NCI-H2196 (cell line): ENCODE measurements at regions not wholly inside any gene's neighbourhood (a gene's known extent, or its start where the extent isn't known, plus 50 kb on each side); places are given as distances from the start of the nearest gene placed in this dataset.
"Not testable (repeated sequence)": the region's sequence is repeated elsewhere in the genome, so short reads cannot be mapped to it uniquely, and the experiment has no call there.

Experiments
- DNase-seq: peaks from one replicate; lab custom pipeline; 2025; ENCODE audit not compliant: unreplicated experiment; lab: John Stamatoyannopoulos, UW

DNA sequence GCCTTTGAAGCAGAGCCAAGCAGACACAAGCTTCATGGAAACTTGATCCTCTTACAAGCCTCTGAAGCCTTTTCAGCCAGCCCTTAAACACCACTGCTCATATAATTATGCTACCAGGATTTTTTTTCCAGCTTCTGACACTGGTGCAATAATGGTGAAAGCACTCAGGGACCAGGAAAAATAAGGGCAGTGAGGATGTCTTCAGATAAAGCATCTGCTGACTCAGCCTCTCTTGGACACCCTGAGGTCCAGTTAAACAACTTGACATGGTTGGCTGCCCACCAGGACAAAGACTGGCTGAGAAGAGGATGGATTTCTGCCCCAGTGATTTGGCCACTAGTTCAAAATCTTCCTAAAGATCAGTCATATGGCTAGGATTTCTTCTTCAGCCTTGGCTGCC, 124.2 kb upstream of the N4BP1 start:
- no peak for DNase-seq

GRCh38 chr16:48704710-48705109, 94.7 kb upstream of the N4BP1 start:
- DNase-seq = no peak

- DNase-seq = peak; percentile 33
Observed at GRCh38 chr16:48687421-48688038, 77.5 kb upstream of the N4BP1 start.

DNA sequence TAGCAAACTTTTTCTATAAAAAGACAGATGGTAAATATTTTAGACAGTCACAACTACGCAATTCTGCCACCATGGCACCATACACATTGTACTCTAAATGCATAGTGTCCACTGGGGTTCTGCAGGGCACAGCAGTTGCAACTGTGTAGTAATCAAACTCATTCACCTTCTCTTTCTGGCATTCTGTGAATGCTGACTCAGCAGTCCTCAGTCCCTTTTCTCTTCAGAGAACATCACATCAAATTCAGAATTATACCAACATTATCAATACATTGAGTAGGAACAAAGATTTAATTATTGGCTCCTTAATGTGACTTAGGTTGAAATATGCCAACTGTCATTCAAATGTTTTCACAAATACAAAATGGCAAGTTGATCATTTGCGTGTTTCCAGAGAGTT, 74.2 kb upstream of the N4BP1 start:
- no peak for DNase-seq

DNA sequence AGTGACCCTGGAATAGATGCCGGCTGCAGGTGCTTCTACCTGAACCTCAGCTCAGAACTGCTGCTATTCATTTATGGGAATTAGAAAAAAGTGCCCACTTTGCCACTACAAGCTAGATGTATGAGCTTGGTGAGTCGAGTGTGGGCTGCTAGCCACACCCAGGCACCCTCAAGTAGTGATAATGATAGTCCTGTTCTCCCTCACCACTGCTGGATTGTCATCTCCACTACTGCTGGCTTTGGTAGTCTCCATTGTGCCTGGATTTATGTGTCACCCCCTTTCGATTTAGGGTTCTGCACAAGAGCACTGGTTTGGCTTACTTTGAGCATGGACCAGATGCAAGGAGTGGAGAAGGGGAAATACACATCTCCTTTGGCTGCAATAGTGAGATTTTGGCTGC, 73.0 kb upstream of the N4BP1 start:
- DNase-seq = no peak

DNA sequence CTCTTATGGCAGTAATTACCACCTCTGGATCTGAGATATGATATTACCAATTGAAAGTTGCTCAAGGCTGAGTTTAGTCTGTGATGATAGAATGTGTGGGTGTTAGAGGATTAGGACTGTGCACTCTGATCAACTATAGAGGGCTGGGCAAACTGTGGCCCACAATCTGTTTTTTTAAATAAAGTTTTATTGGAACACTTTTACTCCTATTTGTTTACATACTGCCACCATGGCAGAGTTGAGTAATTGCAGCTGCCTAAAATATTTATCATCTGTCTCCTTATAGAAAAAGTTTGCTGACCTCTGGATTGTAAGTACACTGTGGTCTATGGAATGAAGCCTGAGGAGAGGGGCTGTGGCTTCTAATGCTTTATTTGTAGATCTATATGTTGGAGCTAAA, 71.5 kb upstream of the N4BP1 start:
- DNase-seq = no peak

GRCh38 chr16:48680881-48681280, 70.9 kb upstream of the N4BP1 start:
- DNase-seq = no peak

DNA sequence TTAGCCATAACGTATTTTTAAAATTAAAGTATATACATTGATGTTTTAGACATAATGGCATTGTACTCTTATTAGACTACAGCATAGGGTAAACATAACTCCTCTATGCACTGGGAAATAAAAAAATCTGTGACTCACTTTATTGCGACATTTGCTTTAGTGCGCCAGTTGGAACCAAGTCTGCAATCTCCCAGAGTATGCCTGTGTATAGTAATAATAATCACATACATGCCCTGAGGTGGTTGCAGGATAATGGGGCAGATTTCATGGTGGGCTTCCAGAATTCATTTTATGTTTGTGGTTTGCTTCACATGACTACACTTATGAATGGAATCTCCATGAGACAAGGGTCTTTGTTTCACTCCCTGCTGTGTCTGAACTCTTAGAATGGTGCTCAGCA, 66.9 kb upstream of the N4BP1 start:
- DNase-seq = no peak

DNA sequence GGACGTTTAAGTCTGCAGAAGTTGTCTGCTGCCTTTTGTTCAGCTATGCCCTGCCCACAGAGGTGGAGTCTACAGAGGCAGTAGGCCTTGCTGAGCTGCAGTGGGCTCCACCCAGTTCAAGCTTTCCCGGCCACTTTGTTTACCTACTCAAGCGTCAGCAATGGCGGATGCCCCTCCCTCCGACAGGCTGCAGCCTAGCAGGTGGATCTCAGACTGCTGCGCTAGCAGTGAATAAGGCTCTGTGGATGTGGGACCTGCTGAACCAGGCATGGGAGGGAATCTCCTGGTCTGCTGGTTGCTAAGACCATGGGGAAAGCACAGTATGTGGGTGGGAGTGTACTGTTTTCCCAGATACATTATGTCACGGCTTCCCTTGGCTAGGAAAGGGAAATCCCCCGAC, 58.2 kb upstream of the N4BP1 start:
- not testable (repeated sequence) for DNase-seq

GRCh38 chr16:48659940-48660339, 50.0 kb upstream of the N4BP1 start:
- DNase-seq = no peak
